Trophoblast cell (in vitro differentiated cells and primary cell): ENCODE measurements at regions not wholly inside any gene's neighbourhood (a gene's known extent, or its start where the extent isn't known, plus 50 kb on each side); places are given as distances from the start of the nearest gene placed in this dataset.

Experiments
- DNase-seq, 2 donors: peaks; one replicate each; pipeline ENCODE4 v3.0.0-alpha.2; 2016
- H2AFZ ChIP-seq: 2 replicates; pipeline ENCODE4 v1.6.1; 2013; ENCODE audit warnings: low read length, moderate library complexity, mild to moderate bottlenecking; ENCODE audit not compliant: insufficient read depth, poor library complexity
- H2AK5ac ChIP-seq: 2 replicates; pipeline ENCODE4 v1.6.1; 2013; ENCODE audit warnings: mild to moderate bottlenecking, low read length
- H2BK120ac ChIP-seq: 2 replicates; pipeline ENCODE4 v1.6.1; 2013; ENCODE audit warnings: low read length, mild to moderate bottlenecking, moderate library complexity; ENCODE audit not compliant: insufficient read depth, poor library complexity
- H2BK12ac ChIP-seq: 2 replicates; pipeline ENCODE4 v1.6.1; 2013; ENCODE audit warnings: mild to moderate bottlenecking, low read length, moderate library complexity
- H2BK5ac ChIP-seq: 2 replicates; pipeline ENCODE4 v1.6.1; 2013; ENCODE audit warnings: low read length, low read depth, moderate library complexity, mild to moderate bottlenecking; ENCODE audit not compliant: poor library complexity
- H3K14ac ChIP-seq: 2 replicates; pipeline ENCODE4 v1.6.1; 2013; ENCODE audit warnings: mild to moderate bottlenecking, low read length
- H3K18ac ChIP-seq: 2 replicates; pipeline ENCODE4 v1.6.1; 2013; ENCODE audit warnings: mild to moderate bottlenecking, low read length
- H3K23ac ChIP-seq: 2 replicates; pipeline ENCODE4 v1.6.1; 2013; ENCODE audit warnings: low read length
- H3K27ac ChIP-seq: 2 replicates; pipeline ENCODE4 v1.5.1; 2013; ENCODE audit warnings: low read depth, mild to moderate bottlenecking, inconsistent platforms, low read length, moderate library complexity
- H3K27me3 ChIP-seq: 2 replicates; pipeline ENCODE4 v1.6.1; 2013; ENCODE audit warnings: inconsistent platforms, mild to moderate bottlenecking, low read length, moderate library complexity; ENCODE audit not compliant: insufficient read depth
- H3K36me3 ChIP-seq, 2 experiments: 1 replicate in 1 of 2; 2 replicates in 1 of 2; pipeline ENCODE4 v1.6.1; 2013; ENCODE audit warnings: low read length in 2 of 2, mild to moderate bottlenecking in 2 of 2, moderate library complexity in 1 of 2; ENCODE audit not compliant: insufficient read depth in 2 of 2, control insufficient read depth in 1 of 2
- H3K4ac ChIP-seq: 2 replicates; pipeline ENCODE4 v1.6.1; 2013; ENCODE audit warnings: low read depth, mild to moderate bottlenecking, low read length, moderate library complexity
- H3K4me1 ChIP-seq, 2 experiments: 1 replicate in 1 of 2; 2 replicates in 1 of 2; pipeline ENCODE4 v1.6.1; 2013; ENCODE audit warnings: low read length in 2 of 2, mild to moderate bottlenecking in 2 of 2, moderate library complexity in 1 of 2; ENCODE audit not compliant: insufficient read depth in 2 of 2, control insufficient read depth in 1 of 2
- H3K4me2 ChIP-seq: 2 replicates; pipeline ENCODE4 v1.6.1; 2013; ENCODE audit warnings: inconsistent platforms, mild to moderate bottlenecking, low read length, moderate library complexity
- H3K4me3 ChIP-seq: 2 replicates; pipeline ENCODE4 v1.5.1; 2013; ENCODE audit warnings: mild to moderate bottlenecking, low read depth, low read length, inconsistent platforms
- H3K79me1 ChIP-seq: one replicate; pipeline ENCODE4 v1.6.1; 2013; ENCODE audit warnings: low read length
- H3K79me2 ChIP-seq: 2 replicates; pipeline ENCODE4 v1.6.1; 2013; ENCODE audit warnings: low read length, mild to moderate bottlenecking; ENCODE audit not compliant: control insufficient read depth, insufficient read depth, poor library complexity
- H3K9ac ChIP-seq: 2 replicates; pipeline ENCODE4 v1.6.1; 2013; ENCODE audit warnings: mild to moderate bottlenecking, low read length
- H3K9me3 ChIP-seq: 2 replicates; pipeline ENCODE4 v1.6.1; 2013; ENCODE audit warnings: low read depth, mild to moderate bottlenecking, control low read depth, inconsistent platforms, low read length; ENCODE audit not compliant: insufficient read depth
- H4K12ac ChIP-seq: 2 replicates; pipeline ENCODE4 v1.6.1; 2013; ENCODE audit warnings: low read depth, mild to moderate bottlenecking, low read length, moderate library complexity
- H4K8ac ChIP-seq: 2 replicates; pipeline ENCODE4 v1.6.1; 2013; ENCODE audit warnings: low read depth, mild to moderate bottlenecking, low read length, moderate library complexity
- H4K91ac ChIP-seq: one replicate; pipeline ENCODE4 v1.6.1; 2013; ENCODE audit warnings: low read depth, mild to moderate bottlenecking, low read length, moderate library complexity
- WGBS: extraction: QIAGEN DNeasy Blood & Tissue Kit; methylation state at CpG from one replicate; pipeline ENCODE4 v1.1.7; 2013; ENCODE audit warnings: missing lambda C conversion rate; ENCODE audit not compliant: insufficient read length, insufficient coverage; ENCODE audit errors: extremely low coverage; 5-methylcytosine and 5-hydroxymethylcytosine counted together

DNA sequence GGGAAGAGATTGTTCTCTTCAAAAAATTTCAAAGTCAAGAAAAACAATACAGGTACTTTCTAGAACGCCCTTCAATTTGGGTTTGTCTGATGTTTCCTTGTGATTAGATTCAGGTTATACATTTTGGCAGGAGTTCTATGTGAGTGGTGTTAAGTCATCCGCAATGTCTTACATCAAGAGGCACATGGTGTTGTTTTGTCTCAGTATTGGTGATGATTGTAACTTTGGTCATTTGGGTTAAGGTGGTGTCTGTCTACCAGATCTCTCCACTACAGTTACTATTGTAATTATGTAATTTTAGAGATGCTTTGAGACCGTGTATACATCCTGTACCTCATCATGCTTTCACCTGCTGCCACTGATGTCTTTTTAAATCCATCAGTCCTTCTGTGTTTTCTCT, 60.3 kb downstream of the TET3 start:
- peaks cover 8 to 15% of the 10 kb centered on the region in 2 experiments for H3K4me1 ChIP-seq
- WGBS = no CpG with 5 or more reads among the region's 3 CpGs
- no peak overlapping the region for H2BK120ac ChIP-seq
- no peak overlapping the region for H3K23ac ChIP-seq
- H3K27ac ChIP-seq = no peak overlapping the region
- H3K79me2 ChIP-seq = peaks cover 3% of the 10 kb centered on the region
- no peaks in the 10 kb centered on the region for H3K27me3 ChIP-seq
- no peak overlapping the region for H3K18ac ChIP-seq
- H2AFZ ChIP-seq = no peak overlapping the region
- no peak overlapping the region for H2AK5ac ChIP-seq
- no peak overlapping the region for H2BK12ac ChIP-seq
- no peak overlapping the region for H3K9ac ChIP-seq
- no peak overlapping the region for H4K8ac ChIP-seq
- H3K4ac ChIP-seq = no peak overlapping the region
- H3K36me3 ChIP-seq = peaks cover 15 to 21% of the 10 kb centered on the region in 2 experiments
- H4K91ac ChIP-seq = no peak overlapping the region
- no peak overlapping the region for H4K12ac ChIP-seq
- no peak for DNase-seq
- no peaks in the 10 kb centered on the region for H3K79me1 ChIP-seq
- H3K9me3 ChIP-seq = no peaks in the 10 kb centered on the region
- H3K14ac ChIP-seq = no peak overlapping the region
- H2BK5ac ChIP-seq = no peak overlapping the region
- no peak overlapping the region for H3K4me3 ChIP-seq
- no peak overlapping the region for H3K4me2 ChIP-seq

DNA sequence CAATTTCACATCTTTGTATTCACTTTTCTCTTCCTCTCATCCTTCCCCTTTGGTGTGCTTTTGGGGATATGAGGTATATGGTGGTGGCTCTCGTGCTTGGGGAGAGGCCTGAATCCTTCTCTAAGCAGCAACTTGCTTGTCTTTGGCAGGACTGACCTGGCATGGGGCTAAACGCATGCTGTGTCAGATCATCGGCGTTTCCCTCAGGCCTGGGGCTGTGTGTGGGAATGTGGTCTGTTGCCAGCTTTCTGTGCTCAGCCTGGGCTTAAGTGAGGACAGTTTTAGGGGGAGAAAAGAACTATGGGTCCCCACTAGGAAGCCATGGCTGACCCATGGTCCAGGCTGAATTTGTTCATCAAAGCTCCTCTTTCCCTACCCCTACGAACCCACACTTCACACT, 60.7 kb downstream of the TET3 start:
- no CpG with 5 or more reads among the region's 5 CpGs for WGBS
- H2BK5ac ChIP-seq = no peak overlapping the region

DNA sequence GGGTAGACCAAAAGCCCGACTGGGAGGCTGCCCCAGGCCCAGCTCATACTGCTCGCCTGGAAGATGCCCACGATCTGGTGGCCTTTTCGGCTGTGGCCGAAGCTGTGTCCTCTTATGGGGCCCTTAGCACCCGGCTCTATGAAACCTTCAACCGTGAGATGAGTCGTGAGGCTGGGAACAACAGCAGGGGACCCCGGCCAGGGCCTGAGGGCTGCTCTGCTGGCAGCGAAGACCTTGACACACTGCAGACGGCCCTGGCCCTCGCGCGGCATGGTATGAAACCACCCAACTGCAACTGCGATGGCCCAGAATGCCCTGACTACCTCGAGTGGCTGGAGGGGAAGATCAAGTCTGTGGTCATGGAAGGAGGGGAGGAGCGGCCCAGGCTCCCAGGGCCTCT, 61.7 kb downstream of the TET3 start:
- Histone ChIP-seq H2BK12ac (no peak overlapping the region), H3K23ac (no peak overlapping the region), H2AK5ac (no peak overlapping the region), H4K91ac (no peak overlapping the region), H3K4ac (no peak overlapping the region), H3K18ac (no peak overlapping the region), H3K27me3 (no peaks in the 10 kb centered on the region), H3K9ac (no peak overlapping the region), H3K4me1 (peaks cover 8 to 14% of the 10 kb centered on the region in 2 experiments), H2BK5ac (no peak overlapping the region), H2AFZ (no peak overlapping the region), H3K27ac (no peak overlapping the region), H3K14ac (no peak overlapping the region), H4K12ac (no peak overlapping the region), H4K8ac (no peak overlapping the region), H2BK120ac (no peak overlapping the region), H3K79me1 (no peaks in the 10 kb centered on the region), H3K9me3 (no peaks in the 10 kb centered on the region), H3K4me2 (no peak overlapping the region), H3K36me3 (peaks cover 15 to 21% of the 10 kb centered on the region in 2 experiments), H3K4me3 (no peak overlapping the region), H3K79me2 (peaks cover 3% of the 10 kb centered on the region)
- whole genome bisulfite sequencing = no CpG with 5 or more reads among the region's 17 CpGs
- no peak for DNase-seq

More for the DNA sequence above, 60.7 kb downstream of the TET3 start:
- H2AK5ac ChIP-seq = no peak overlapping the region
- DNase-seq = peak in 1 of 2 donors; percentile 44
- H3K18ac ChIP-seq = no peak overlapping the region
- no peak overlapping the region for H4K8ac ChIP-seq
- H3K23ac ChIP-seq = peak overlapping the region; percentile 30
- no peaks in the 10 kb centered on the region for H3K9me3 ChIP-seq
- H2BK12ac ChIP-seq = no peak overlapping the region
- peaks cover 3% of the 10 kb centered on the region for H3K79me2 ChIP-seq
- no peak overlapping the region for H2BK120ac ChIP-seq
- no peak overlapping the region for H2AFZ ChIP-seq
- H3K27ac ChIP-seq = no peak overlapping the region
- H3K27me3 ChIP-seq = no peaks in the 10 kb centered on the region
- H3K14ac ChIP-seq = no peak overlapping the region
- H3K4ac ChIP-seq = no peak overlapping the region
- no peaks in the 10 kb centered on the region for H3K79me1 ChIP-seq
- no peak overlapping the region for H3K4me3 ChIP-seq
- H4K91ac ChIP-seq = no peak overlapping the region
- H3K4me2 ChIP-seq = no peak overlapping the region
- peaks cover 15 to 21% of the 10 kb centered on the region in 2 experiments for H3K36me3 ChIP-seq
- no peak overlapping the region for H3K9ac ChIP-seq
- H4K12ac ChIP-seq = no peak overlapping the region
- peaks cover 8 to 15% of the 10 kb centered on the region in 2 experiments for H3K4me1 ChIP-seq

DNA sequence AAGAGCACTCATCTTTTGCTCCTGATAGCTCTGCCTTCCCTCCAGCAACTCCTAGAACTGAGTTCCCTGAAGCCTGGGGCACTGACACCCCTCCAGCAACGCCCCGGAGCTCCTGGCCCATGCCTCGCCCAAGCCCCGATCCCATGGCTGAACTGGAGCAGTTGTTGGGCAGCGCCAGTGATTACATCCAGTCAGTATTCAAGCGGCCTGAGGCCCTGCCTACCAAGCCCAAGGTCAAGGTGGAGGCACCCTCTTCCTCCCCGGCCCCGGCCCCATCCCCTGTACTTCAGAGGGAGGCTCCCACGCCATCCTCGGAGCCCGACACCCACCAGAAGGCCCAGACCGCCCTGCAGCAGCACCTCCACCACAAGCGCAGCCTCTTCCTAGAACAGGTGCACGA, 62.4 kb downstream of the TET3 start:
- no peak overlapping the region for H3K23ac ChIP-seq
- peaks cover 15 to 21% of the 10 kb centered on the region in 2 experiments for H3K36me3 ChIP-seq
- peaks cover 3% of the 10 kb centered on the region for H3K79me2 ChIP-seq
- no peak overlapping the region for H4K91ac ChIP-seq
- H3K79me1 ChIP-seq = no peaks in the 10 kb centered on the region
- H3K18ac ChIP-seq = no peak overlapping the region
- no peak overlapping the region for H3K4ac ChIP-seq
- no peak overlapping the region for H3K4me2 ChIP-seq
- H3K27me3 ChIP-seq = no peaks in the 10 kb centered on the region
- no peak overlapping the region for H3K4me3 ChIP-seq
- no peak overlapping the region for H4K8ac ChIP-seq
- H3K9ac ChIP-seq = no peak overlapping the region
- H4K12ac ChIP-seq = no peak overlapping the region
- H3K14ac ChIP-seq = no peak overlapping the region
- no peak overlapping the region for H3K27ac ChIP-seq
- H2BK120ac ChIP-seq = no peak overlapping the region
- no CpG with 5 or more reads among the region's 14 CpGs for WGBS
- DNase-seq = no peak
- no peak overlapping the region for H2AK5ac ChIP-seq
- H2AFZ ChIP-seq = no peak overlapping the region
- no peaks in the 10 kb centered on the region for H3K9me3 ChIP-seq
- H2BK12ac ChIP-seq = no peak overlapping the region
- H3K4me1 ChIP-seq = peaks cover 8 to 14% of the 10 kb centered on the region in 2 experiments
- no peak overlapping the region for H2BK5ac ChIP-seq
